ENCODE measurements at regions not wholly inside any gene's neighbourhood (a gene's known extent, or its start where the extent isn't known, plus 50 kb on each side); places are given as distances from the start of the nearest gene placed in this dataset.
"Not testable (repeated sequence)": the region's sequence is repeated elsewhere in the genome, so short reads cannot be mapped to it uniquely, and the experiment has no call there.

DNA sequence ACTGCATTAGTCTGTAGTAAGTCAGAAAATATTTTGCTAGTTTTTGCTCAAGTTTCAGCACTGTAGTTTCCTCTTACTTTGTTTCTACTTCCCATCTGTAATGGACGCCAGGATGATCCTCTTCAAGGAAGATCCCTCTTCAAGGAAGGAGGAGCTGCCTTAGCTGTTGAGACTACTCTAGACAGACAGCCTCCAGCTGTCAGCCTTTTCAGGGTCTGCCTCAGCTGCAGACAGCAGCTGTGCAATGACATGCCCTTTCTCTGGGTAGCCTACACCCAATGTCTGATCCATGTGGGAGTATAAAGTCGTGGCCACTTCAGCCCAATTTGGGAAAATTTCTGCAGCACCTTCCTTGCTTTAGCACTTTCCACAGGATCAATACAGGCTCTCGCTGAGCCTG is 281.0 kb upstream of the MAOA start:
- DNase-seq (ENCODE audit: low read depth in 2 of 2) = no peak

DNA sequence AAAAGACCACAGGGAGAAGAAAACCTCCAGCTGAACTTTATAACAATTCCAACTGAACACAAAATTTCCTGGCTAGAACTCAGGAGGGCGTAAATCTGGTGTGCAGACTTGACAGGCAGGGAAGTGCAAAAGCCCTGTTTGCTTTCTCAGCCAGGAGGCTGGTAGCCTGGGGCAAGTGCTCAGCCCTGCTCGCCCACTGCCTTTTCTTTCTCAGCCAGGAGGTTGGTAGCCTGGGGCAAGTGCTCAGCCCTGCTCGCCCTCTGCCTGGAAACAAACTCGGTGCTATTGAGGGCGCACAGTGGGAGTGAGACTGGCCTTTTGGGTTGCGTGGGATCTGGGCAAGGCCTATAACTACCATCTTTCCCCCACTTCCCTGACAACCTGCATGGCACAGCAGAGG is 275.4 kb upstream of the MAOA start:
- no peak for DNase-seq (ENCODE audit: low read depth in 2 of 2)

GRCh38 chrX:43386875-43387274 is 269.2 kb upstream of the MAOA start:
- DNase-seq (ENCODE audit: low read depth in 2 of 2) = no peak

GRCh38 chrX:43405191-43405590 is 250.9 kb upstream of the MAOA start:
- DNase-seq (ENCODE audit: low read depth in 2 of 2) = no peak

GRCh38 chrX:43423876-43424275 is 232.2 kb upstream of the MAOA start:
- DNase-seq (ENCODE audit: low read depth in 2 of 2) = no peak

GRCh38 chrX:43436517-43436916 is 219.6 kb upstream of the MAOA start:
- DNase-seq (ENCODE audit: low read depth in 2 of 2) = no peak

DNA sequence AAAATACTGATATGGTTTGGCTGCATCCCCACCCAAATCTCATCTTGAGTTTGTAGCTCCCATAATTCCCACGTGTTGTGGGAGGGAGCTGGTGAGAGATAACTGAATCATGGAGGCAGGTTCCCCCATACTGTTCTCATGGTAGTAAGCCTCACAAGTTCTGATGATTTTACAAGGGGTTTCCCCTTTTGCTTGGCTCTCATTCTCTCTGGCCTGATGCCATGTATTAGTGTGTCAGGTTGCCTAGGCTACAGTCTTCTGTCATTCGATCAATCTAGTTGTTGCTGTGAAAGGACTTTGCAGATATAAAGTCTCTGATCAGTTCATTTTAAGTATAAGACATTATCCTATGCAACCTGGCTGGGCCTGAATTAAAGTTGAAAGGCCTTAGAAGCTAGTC is 209.3 kb upstream of the MAOA start:
- no peak for DNase-seq (ENCODE audit: low read depth in 2 of 2)

DNA sequence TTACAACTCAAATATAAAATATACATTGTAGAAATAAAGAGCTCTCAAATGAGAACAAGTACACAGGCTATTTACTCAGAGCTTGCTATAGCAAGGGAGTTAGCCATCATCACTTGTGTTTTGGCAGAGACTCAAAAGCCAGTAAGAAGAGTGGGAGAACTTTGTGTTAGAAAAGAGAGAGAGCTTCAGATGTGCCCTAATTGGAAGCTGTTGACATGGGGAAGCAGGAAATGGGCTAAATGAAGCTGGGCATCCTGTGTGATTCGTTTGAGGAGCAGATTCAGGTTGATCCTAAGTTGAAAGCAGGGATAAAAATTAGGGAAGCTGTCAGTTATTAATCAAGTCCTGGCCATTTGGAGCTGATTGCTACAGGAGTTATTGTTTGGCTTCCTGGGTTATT is 207.4 kb upstream of the MAOA start:
- DNase-seq (ENCODE audit: low read depth in 2 of 2) = no peak

GRCh38 chrX:43450355-43450754 is 205.7 kb upstream of the MAOA start:
- DNase-seq (ENCODE audit: low read depth in 2 of 2) = no peak

- DNase-seq (ENCODE audit: low read depth in 2 of 2) = not testable (repeated sequence)
Measured at GRCh38 chrX:43451976-43452686, 204.0 kb upstream of the MAOA start.

GRCh38 chrX:43456063-43456462 is 200.0 kb upstream of the MAOA start:
- no peak for DNase-seq (ENCODE audit: low read depth in 2 of 2)

GRCh38 chrX:43456906-43457305 is 199.2 kb upstream of the MAOA start:
- no peak for DNase-seq (ENCODE audit: low read depth in 2 of 2)

DNA sequence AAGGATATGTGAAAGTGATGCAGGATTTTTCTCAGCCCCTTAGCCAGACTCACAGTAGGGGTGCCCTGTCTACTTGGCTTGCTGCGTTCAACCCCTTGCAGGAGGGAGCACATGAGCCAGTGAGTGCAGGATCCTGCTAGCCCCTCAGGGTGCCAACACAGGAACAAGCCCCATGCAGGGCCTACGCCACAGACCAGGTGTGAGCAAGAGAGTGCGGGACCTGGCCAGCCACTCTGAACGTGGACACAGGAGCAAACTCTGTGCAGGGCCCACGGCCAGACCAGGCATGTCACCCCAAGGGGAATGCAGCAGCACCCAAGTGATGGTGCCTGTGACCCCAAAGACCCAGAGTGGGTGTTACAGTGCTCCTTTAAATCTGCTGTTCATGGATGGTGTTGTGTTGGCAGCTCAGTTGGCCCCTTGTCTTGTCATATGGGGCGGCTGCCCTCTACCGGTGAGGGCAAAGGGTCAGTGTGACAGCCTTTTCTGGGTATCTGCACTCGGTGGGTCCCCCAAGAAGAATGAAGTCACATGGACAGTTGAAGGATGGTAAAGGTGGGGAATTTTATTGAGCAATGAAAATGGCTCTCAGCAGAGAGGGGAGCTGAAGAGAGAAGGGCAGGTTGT is 188.4 kb upstream of the MAOA start:
- DNase-seq (ENCODE audit: low read depth in 2 of 2) = no peak

DNA sequence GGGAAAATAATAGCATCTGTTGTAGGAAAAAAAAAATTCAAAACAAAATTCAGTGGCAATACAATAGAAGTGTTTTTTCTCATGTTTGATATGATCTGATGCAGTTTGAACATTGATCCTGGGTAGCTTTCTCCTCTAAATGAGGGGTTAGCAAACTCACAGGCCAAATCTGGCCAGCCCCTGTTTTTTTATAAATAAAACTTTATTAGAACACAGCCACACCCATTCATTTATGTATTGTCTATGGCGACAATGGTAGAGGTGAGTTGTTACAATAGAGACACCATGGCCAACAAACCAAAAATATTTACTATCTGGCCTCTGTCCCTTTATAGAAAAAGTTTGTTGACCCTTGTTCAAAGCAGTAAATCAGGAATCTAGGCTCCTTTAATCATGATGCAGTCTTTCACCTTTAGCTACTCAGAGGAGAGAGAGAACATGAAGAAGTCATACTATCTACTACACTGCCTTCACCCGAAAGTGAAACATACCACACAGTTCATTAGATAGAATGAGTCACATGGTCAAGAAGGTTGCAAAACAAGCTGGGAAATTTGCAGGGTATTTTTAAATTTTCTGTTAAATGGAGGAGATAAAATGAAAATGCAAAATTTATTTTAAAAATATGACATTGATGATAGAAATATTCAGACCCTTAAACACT is 186.6 kb upstream of the MAOA start:
- DNase-seq (ENCODE audit: low read depth in 2 of 2) = no peak

GRCh38 chrX:43474321-43474720 is 181.8 kb upstream of the MAOA start:
- no peak for DNase-seq (ENCODE audit: low read depth in 2 of 2)

DNA sequence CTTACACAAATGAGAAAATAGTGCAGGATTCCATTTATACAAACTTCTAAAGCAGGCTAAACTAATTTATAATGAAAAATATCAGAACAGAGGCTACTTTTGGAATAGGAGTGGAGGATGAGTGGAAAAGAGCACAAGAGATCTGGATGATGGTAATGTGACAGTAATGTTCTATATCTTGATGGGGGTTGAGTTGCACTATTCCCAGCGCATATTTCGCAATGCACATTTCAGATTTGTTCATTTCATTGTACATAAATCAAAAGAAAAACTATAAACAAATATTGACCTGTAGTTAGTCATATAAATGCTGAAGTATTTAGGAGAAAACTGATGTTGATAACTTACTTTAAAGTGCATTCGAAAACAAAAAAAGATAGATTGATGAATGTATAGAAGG is 177.0 kb upstream of the MAOA start:
- no peak for DNase-seq (ENCODE audit: low read depth in 2 of 2)

- DNase-seq (ENCODE audit: low read depth in 2 of 2) = no peak
Measured at GRCh38 chrX:43479850-43480249, 176.2 kb upstream of the MAOA start.

GRCh38 chrX:43481576-43481975 is 174.5 kb upstream of the MAOA start:
- DNase-seq (ENCODE audit: low read depth in 2 of 2) = no peak

- no peak for DNase-seq (ENCODE audit: low read depth in 2 of 2)
Measured at GRCh38 chrX:43493756-43494155, 162.3 kb upstream of the MAOA start.

GRCh38 chrX:43500246-43500645 is 155.9 kb upstream of the MAOA start:
- no peak for DNase-seq (ENCODE audit: low read depth in 2 of 2)

DNA sequence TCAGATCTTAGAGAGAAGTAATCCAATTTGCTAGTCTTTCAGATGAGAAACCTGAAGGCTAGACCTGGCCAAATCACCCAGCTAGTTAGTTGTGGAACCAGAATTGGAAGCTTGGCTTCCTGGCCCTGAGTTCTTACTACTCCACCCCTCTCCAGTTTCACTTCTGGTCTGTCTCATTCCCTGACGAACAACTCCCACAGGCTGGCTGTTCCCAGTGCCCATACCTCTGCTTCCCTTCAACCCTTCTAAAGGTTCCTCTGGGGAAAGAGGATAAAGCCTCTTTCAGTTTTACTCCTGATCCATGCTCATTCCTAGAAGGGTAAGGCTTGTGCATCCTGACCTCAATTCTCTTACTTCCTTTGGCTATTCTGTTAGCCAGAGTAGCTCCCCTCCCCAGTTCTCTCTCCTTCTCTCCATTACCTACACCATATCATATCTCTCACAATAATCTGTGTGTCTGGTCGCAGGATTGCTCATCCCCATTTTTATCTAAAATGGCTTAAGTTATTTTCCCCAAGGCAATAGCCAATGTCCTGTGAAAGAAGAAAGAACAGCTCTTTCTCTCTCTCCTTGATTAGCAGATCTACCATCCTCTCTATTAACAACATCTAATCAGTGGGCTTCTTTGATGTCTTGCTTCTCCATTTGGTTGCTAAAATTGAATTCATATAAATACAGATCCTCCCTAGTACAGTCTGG is 155.0 kb upstream of the MAOA start:
- DNase-seq (ENCODE audit: low read depth in 2 of 2) = no peak

- no peak for DNase-seq (ENCODE audit: low read depth in 2 of 2)
Measured at GRCh38 chrX:43504394-43504793, 151.7 kb upstream of the MAOA start.

DNA sequence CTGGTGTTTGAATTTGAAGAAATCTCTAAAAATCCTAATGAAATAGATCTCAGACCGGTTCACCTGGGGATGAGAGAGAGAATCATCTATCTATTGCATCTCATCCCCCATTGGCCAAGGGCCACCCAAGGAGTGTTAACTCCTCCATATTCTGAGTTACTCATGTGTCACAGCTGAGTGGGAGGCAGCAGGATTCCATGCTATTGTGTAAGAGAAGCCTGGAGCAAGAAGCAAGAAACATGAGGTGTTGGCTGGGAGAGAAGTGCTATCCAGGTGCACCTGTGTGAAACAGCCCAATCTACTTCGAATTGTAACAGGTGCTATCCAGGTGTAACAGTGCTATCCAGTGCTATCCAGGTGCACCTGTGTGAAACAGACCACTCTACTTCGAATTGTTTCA is 150.3 kb upstream of the MAOA start:
- no peak for DNase-seq (ENCODE audit: low read depth in 2 of 2)
